Right lobe of liver (tissue), 4 donors: ENCODE measurements at regions not wholly inside any gene's neighbourhood (a gene's known extent, or its start where the extent isn't known, plus 50 kb on each side); places are given as distances from the start of the nearest gene placed in this dataset.

Experiments used
- POLR2A ChIP-seq: fragments of 450-650 bp; IDR thresholded peaks from one replicate; pipeline ENCODE4 v1.6.1; 2017; ENCODE audit warnings: antibody characterized with exemption, mild to moderate bottlenecking
- TF ChIP-seq, protein P1 (sequence below), 4 donors: fragments of 200-600 bp in 3 of 4; fragments of 450-650 bp in 1 of 4; IDR thresholded peaks; one replicate each; pipeline versions ENCODE4 v1.5.1 to v1.8.0; 2016 to 2022; ENCODE audit warnings: antibody characterized with exemption in 4 of 4, mild to moderate bottlenecking in 2 of 4
- donor health status: DM: no; HTN: no; CAD: no.
- donor health status: DM: no; HTN: no; CAD: no.
- donor health status: DM: no; HTN: yes; CAD: no.

DNA sequence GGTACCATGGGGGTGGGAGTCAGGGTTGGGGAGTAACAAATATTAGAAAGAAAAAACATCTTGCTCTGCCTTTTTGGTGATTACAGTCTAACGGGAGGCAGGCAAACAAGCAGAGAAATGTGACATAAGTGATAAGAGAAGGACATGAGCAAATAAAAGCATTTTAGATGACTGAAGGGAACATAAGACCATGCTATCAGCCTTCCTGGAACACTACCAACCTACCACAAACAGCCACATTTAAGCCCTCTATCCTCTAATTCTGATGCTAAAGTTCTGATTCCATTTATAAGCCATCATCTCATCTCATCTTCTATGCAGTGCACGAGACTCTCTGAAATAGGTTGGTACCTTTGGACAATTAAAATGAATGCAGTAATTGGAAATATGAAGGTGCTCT lies 243.4 kb upstream of the P2RY1 start:
- TF ChIP-seq, protein P1, sequence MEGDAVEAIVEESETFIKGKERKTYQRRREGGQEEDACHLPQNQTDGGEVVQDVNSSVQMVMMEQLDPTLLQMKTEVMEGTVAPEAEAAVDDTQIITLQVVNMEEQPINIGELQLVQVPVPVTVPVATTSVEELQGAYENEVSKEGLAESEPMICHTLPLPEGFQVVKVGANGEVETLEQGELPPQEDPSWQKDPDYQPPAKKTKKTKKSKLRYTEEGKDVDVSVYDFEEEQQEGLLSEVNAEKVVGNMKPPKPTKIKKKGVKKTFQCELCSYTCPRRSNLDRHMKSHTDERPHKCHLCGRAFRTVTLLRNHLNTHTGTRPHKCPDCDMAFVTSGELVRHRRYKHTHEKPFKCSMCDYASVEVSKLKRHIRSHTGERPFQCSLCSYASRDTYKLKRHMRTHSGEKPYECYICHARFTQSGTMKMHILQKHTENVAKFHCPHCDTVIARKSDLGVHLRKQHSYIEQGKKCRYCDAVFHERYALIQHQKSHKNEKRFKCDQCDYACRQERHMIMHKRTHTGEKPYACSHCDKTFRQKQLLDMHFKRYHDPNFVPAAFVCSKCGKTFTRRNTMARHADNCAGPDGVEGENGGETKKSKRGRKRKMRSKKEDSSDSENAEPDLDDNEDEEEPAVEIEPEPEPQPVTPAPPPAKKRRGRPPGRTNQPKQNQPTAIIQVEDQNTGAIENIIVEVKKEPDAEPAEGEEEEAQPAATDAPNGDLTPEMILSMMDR (IDR thresholded peaks at IDR 0.05): no peak
- TF ChIP-seq POLR2A: no peak
